22Rv1 (cell line): ENCODE measurements at regions not wholly inside any gene's neighbourhood (a gene's known extent, or its start where the extent isn't known, plus 50 kb on each side); places are given as distances from the start of the nearest gene placed in this dataset.
"Not testable (repeated sequence)": the region's sequence is repeated elsewhere in the genome, so short reads cannot be mapped to it uniquely, and the experiment has no call there.

Experiments
- ZFX ChIP-seq: fragments of 450-650 bp; IDR thresholded peaks from 2 replicates; pipeline ENCODE4 v1.6.1; 2017; ENCODE audit warnings: antibody characterized with exemption, borderline replicate concordance
- TF ChIP-seq, protein P1 (sequence below): fragments of 450-650 bp; IDR thresholded peaks from 2 replicates; pipeline ENCODE4 v1.5.1; 2017; ENCODE audit warnings: mild to moderate bottlenecking

GRCh38 chr14:86064595-86064994, 534.7 kb downstream of the FLRT2 start:
- TF ChIP-seq, protein P1, sequence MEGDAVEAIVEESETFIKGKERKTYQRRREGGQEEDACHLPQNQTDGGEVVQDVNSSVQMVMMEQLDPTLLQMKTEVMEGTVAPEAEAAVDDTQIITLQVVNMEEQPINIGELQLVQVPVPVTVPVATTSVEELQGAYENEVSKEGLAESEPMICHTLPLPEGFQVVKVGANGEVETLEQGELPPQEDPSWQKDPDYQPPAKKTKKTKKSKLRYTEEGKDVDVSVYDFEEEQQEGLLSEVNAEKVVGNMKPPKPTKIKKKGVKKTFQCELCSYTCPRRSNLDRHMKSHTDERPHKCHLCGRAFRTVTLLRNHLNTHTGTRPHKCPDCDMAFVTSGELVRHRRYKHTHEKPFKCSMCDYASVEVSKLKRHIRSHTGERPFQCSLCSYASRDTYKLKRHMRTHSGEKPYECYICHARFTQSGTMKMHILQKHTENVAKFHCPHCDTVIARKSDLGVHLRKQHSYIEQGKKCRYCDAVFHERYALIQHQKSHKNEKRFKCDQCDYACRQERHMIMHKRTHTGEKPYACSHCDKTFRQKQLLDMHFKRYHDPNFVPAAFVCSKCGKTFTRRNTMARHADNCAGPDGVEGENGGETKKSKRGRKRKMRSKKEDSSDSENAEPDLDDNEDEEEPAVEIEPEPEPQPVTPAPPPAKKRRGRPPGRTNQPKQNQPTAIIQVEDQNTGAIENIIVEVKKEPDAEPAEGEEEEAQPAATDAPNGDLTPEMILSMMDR: not testable (repeated sequence)
- TF ChIP-seq ZFX: not testable (repeated sequence)
